Hematopoietic multipotent progenitor cell treated with erythropoietin and hydrocortisone succinate and interleukin-3 and kit ligand, for 6 days (in vitro differentiated cells): ENCODE measurements at regions not wholly inside any gene's neighbourhood (a gene's known extent, or its start where the extent isn't known, plus 50 kb on each side); places are given as distances from the start of the nearest gene placed in this dataset.
"Not testable (repeated sequence)": the region's sequence is repeated elsewhere in the genome, so short reads cannot be mapped to it uniquely, and the experiment has no call there.

ENCODE experiments used
- DNase-seq: peaks from one replicate; pipeline ENCODE4 v3.0.0-alpha.2; 2015

- not testable (repeated sequence) for DNase-seq
Measured at GRCh38 chr1:145475962-145476361, 50.6 kb upstream of the NBPF20 start.

GRCh38 chr1:145475369-145475915 lies 50.0 kb upstream of the NBPF20 start:
- not testable (repeated sequence) for DNase-seq
